Activated CD4-positive, alpha-beta memory T cell treated with anti-CD3 and anti-CD28 coated beads, Interleukin-2, amount 10 ng/mL, durations not matched to agents 7 days and 5 days (primary cell): ENCODE measurements at regions not wholly inside any gene's neighbourhood (a gene's known extent, or its start where the extent isn't known, plus 50 kb on each side); places are given as distances from the start of the nearest gene placed in this dataset.

ENCODE experiments used
- CTCF ChIA-PET: fragments of 350-600 bp; sonication (Branson Sonifier 250); formaldehyde crosslinking; loops from one replicate; lab custom pipeline; 2021; ENCODE audit warnings: antibody characterized with exemption, inconsistent platforms; lab: Charles Lee
- POLR2A ChIA-PET: fragments of 350-600 bp; sonication (Branson Sonifier 250); formaldehyde crosslinking; loops from one replicate; lab custom pipeline; 2021; ENCODE audit warnings: antibody characterized with exemption; lab: Charles Lee
- DNase-seq: peaks from one replicate; pipeline ENCODE4 v3.0.0-alpha.2; 2020
- H3K27ac Mint-ChIP-seq: one replicate; pipeline ENCODE4 v1.8.0; 2021; ENCODE audit warnings: mild to moderate bottlenecking, mixed read lengths
- H3K27me3 Mint-ChIP-seq: one replicate; pipeline ENCODE4 v1.8.0; 2021; ENCODE audit warnings: mixed read lengths
- H3K36me3 Mint-ChIP-seq: one replicate; pipeline ENCODE4 v1.8.0; 2021; ENCODE audit warnings: low read depth, mixed read lengths
- H3K4me1 Mint-ChIP-seq: one replicate; pipeline ENCODE4 v1.8.0; 2021; ENCODE audit warnings: mixed read lengths
- H3K4me3 Mint-ChIP-seq: one replicate; pipeline ENCODE4 v1.8.0; 2021; ENCODE audit warnings: mild to moderate bottlenecking, mixed read lengths
- H3K9me3 Mint-ChIP-seq: one replicate; pipeline ENCODE4 v1.8.0; 2021; ENCODE audit warnings: mixed read lengths

DNA sequence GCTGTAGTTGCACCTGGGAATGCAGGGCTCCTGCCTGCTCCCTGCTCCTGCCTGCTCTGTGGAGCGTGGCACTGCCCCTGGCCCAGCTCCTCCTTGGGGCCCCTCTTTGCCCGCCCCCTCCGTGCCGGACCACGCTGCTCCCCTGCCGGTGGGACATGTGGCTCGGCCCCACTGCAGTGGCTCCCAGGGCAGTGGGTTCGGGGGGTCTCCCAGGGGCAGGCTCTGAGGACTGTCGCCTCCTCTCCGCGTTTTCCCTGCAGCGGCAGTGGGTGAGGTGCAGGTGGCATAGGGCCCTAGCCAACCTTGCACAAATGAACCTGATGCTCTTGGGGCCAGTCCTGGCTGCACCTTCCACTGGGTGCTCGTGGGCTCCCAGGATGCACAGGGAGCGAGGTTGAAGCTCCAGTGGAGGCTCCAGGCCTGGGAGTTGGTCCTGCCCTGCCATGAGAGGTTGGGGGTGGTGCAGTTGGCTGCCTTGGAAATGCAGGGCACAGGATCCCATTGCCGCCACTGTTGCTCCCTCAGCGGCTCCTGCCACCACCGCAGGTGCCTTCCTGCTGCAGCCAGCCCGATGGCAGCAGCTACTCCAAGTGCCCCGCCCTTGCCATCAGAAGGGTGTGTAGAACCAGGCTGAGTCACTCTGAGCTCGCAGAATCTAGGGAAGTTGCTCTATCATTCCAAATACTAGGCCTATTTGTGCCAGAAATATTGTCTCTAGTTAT is 313.1 kb upstream of the SYT4 start:
- H3K27ac Mint-ChIP-seq: no peak overlapping the region
- no peak overlapping the region for H3K4me3 Mint-ChIP-seq
- no peaks in the 10 kb centered on the region for H3K36me3 Mint-ChIP-seq
- H3K9me3 Mint-ChIP-seq: no peaks in the 10 kb centered on the region
- H3K4me1 Mint-ChIP-seq: no peaks in the 10 kb centered on the region
- ChIA-PET POLR2A (no interaction called here), CTCF (interaction anchor here (3.6 kb wide), 1 partner anchor 19 kb away, joined by 14 read pairs; no protein-coding TSS in a partner anchor)
- no peaks in the 10 kb centered on the region for H3K27me3 Mint-ChIP-seq
- no peak for DNase-seq

GRCh38 chr18:43592269-43592668 is 315.0 kb upstream of the SYT4 start:
- Mint-ChIP-seq H3K36me3 (no peaks in the 10 kb centered on the region), H3K4me3 (no peak overlapping the region), H3K27me3 (no peaks in the 10 kb centered on the region), H3K4me1 (no peaks in the 10 kb centered on the region), H3K9me3 (no peaks in the 10 kb centered on the region), H3K27ac (no peak overlapping the region)
- ChIA-PET CTCF (interaction anchor here (3.6 kb wide), 1 partner anchor 21 kb away, joined by 14 read pairs; no protein-coding TSS in a partner anchor), POLR2A (no interaction called here)
- no peak for DNase-seq

GRCh38 chr18:43596105-43596712 is 318.9 kb upstream of the SYT4 start:
- CTCF ChIA-PET: interaction anchor here (1.2 to 1.6 kb wide), 2 partner anchors 10 to 25 kb away, joined by 3 to 5 read pairs; no protein-coding TSS in a partner anchor
- Mint-ChIP-seq H3K4me1 (no peaks in the 10 kb centered on the region), H3K9me3 (no peaks in the 10 kb centered on the region), H3K27ac (no peak overlapping the region), H3K27me3 (no peaks in the 10 kb centered on the region), H3K36me3 (no peaks in the 10 kb centered on the region), H3K4me3 (no peak overlapping the region)
- POLR2A ChIA-PET: no interaction called here
- no peak for DNase-seq

- Mint-ChIP-seq H3K27me3 (no peaks in the 10 kb centered on the region), H3K9me3 (peaks cover 10% of the 10 kb centered on the region), H3K27ac (no peak overlapping the region), H3K36me3 (no peaks in the 10 kb centered on the region), H3K4me3 (no peak overlapping the region), H3K4me1 (no peaks in the 10 kb centered on the region)
- ChIA-PET CTCF (no interaction called here), POLR2A (no interaction called here)
- DNase-seq: no peak
These were observed 324.1 kb upstream of the SYT4 start for GRCh38 chr18:43601432-43601831.

DNA sequence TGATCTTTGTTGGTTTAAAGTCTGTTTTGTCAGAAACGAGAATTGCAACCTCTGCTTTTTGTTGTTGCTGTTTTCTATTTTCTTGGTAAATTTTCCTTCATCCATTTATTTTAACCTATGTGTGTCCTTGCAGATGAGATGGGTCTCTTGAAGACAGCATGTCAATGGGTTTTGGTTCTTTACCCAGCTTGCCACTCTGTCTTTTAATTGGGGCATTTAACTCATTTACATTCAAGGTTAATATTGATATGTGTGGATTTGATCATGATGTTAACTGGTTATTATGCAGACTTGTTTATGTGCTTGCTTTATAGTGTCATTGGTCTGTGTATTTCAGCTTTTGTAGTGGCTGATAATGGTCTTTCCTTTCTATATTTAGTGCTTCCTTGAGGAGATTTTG is 327.9 kb upstream of the SYT4 start:
- Mint-ChIP-seq H3K9me3 (peaks cover 10% of the 10 kb centered on the region), H3K36me3 (no peaks in the 10 kb centered on the region), H3K4me3 (no peak overlapping the region), H3K27ac (no peak overlapping the region), H3K4me1 (no peaks in the 10 kb centered on the region), H3K27me3 (no peaks in the 10 kb centered on the region)
- ChIA-PET CTCF (no interaction called here), POLR2A (no interaction called here)
- no peak for DNase-seq

GRCh38 chr18:43606795-43607194 is 329.5 kb upstream of the SYT4 start:
- Mint-ChIP-seq H3K27me3 (no peaks in the 10 kb centered on the region), H3K4me3 (no peak overlapping the region), H3K9me3 (peaks cover 10% of the 10 kb centered on the region), H3K27ac (no peak overlapping the region), H3K4me1 (no peaks in the 10 kb centered on the region), H3K36me3 (no peaks in the 10 kb centered on the region)
- ChIA-PET POLR2A (no interaction called here), CTCF (no interaction called here)
- no peak for DNase-seq

DNA sequence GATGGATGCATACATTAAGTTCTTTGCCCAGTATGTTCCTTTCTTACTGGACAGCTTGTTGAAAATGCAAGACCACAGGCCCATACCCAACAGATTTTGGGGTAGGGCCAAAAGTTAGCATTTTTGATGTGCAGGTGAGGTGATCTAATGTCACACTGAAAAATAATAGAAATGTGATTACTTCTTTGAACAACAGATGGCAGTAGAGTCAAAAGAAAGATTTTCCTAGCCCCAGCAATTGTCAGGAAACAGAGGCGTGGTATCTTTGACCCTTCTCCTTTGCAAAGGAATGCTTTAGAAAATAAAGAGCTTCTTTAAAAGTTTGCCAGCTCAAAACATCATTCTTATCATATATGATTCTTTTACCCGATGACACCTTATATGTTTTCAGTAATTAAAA is 343.6 kb upstream of the SYT4 start:
- Mint-ChIP-seq H3K27ac (no peak overlapping the region), H3K27me3 (no peaks in the 10 kb centered on the region), H3K4me3 (no peak overlapping the region), H3K36me3 (no peaks in the 10 kb centered on the region), H3K9me3 (no peaks in the 10 kb centered on the region), H3K4me1 (no peaks in the 10 kb centered on the region)
- ChIA-PET CTCF (interaction anchor here (0.8 to 1.6 kb wide), 5 partner anchors 9 to 1764 kb away, joined by 3 to 6 read pairs (median 3); no protein-coding TSS in a partner anchor), POLR2A (no interaction called here)
- no peak for DNase-seq

GRCh38 chr18:43622024-43622423 is 344.7 kb upstream of the SYT4 start:
- ChIA-PET CTCF (interaction anchor here (1.1 to 1.6 kb wide), 2 partner anchors 36 to 1763 kb away, joined by 3 to 6 read pairs; no protein-coding TSS in a partner anchor), POLR2A (no interaction called here)
- H3K4me1 Mint-ChIP-seq: no peaks in the 10 kb centered on the region
- H3K27ac Mint-ChIP-seq: no peak overlapping the region
- no peaks in the 10 kb centered on the region for H3K9me3 Mint-ChIP-seq
- no peak overlapping the region for H3K4me3 Mint-ChIP-seq
- DNase-seq: no peak
- no peaks in the 10 kb centered on the region for H3K36me3 Mint-ChIP-seq
- H3K27me3 Mint-ChIP-seq: no peaks in the 10 kb centered on the region

DNA sequence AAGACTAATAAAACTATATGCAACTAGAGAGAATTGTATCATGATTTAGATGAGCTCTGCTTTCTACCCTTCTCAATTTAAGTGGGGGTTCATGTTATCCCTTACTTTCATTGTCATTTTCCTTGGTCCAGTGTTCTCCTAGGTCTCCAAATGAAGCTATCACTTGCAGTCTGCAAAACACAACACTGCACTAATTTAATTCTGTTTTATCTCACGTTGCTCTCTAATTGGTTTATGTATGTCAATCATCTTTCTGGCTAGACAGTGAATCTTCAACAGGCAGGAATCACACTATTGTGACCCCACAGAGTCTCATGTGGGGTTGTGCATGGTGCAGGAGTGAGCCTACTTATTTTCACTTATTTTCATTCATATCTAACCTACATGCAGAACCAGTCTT is 348.3 kb upstream of the SYT4 start:
- no peaks in the 10 kb centered on the region for H3K36me3 Mint-ChIP-seq
- POLR2A ChIA-PET: no interaction called here
- H3K4me1 Mint-ChIP-seq: no peaks in the 10 kb centered on the region
- no peaks in the 10 kb centered on the region for H3K27me3 Mint-ChIP-seq
- H3K4me3 Mint-ChIP-seq: no peak overlapping the region
- CTCF ChIA-PET: no interaction called here
- H3K9me3 Mint-ChIP-seq: no peaks in the 10 kb centered on the region
- no peak for DNase-seq
- no peak overlapping the region for H3K27ac Mint-ChIP-seq

DNA sequence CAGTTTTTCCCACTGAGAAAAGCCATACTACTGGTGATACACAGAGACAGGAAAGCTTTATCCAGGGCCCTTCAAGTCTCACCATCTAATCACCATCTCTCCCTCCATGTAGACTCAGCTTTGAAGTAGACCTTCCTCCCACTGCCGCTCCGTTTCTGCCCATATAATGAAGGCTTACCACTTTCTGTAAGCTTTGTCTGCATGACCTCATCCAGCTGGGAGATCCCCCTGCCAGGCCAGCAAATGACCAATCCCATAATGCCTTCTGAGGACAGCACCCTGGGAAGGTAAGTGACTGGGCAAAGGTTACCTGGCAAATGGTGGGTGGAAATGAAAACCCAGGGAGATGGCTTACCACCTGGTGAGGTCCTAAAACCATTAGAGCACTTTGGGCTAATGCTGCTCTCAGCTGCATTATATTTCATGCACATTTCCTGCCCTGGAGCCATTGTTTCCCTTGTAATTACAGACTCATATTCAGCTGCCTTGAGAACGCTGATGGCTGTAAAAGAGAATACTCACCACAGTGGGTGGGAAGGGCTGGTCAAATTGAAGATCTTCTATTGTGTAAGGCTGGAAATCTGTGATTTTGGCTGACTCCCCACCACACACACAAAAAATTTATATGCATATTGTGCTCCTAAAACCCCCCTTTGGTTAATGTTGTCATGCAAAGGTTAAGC is 350.7 kb upstream of the SYT4 start:
- no peak overlapping the region for H3K4me3 Mint-ChIP-seq
- no peaks in the 10 kb centered on the region for H3K36me3 Mint-ChIP-seq
- no peaks in the 10 kb centered on the region for H3K4me1 Mint-ChIP-seq
- no peak for DNase-seq
- ChIA-PET CTCF (no interaction called here), POLR2A (no interaction called here)
- H3K9me3 Mint-ChIP-seq: no peaks in the 10 kb centered on the region
- H3K27me3 Mint-ChIP-seq: no peaks in the 10 kb centered on the region
- H3K27ac Mint-ChIP-seq: no peak overlapping the region

GRCh38 chr18:43634994-43635393 is 357.7 kb upstream of the SYT4 start:
- Mint-ChIP-seq H3K9me3 (no peaks in the 10 kb centered on the region), H3K36me3 (no peaks in the 10 kb centered on the region), H3K4me3 (no peak overlapping the region), H3K27me3 (no peaks in the 10 kb centered on the region), H3K4me1 (no peaks in the 10 kb centered on the region), H3K27ac (no peak overlapping the region)
- POLR2A ChIA-PET: no interaction called here
- DNase-seq: no peak
- CTCF ChIA-PET: no interaction called here

DNA sequence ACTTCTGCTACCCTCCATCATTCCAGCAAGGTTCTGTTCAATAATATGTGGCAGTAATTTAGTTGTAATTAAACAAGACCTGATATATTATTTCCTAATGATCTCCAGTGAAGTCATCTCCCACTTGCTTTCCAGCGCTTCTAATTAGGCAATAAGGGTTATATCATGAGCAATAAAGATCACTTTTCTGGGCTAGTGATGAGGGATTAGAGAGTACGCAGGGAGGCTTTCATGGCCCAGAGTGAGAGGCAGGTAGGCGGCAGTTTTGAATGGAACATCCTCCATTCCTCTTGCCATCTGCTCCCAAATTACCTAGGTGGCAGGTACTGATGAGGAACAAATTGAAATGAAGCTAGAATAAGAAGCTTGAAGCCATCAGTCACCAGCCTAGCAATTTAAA is 358.1 kb upstream of the SYT4 start:
- no peak for DNase-seq
- Mint-ChIP-seq H3K36me3 (no peaks in the 10 kb centered on the region), H3K27me3 (no peaks in the 10 kb centered on the region), H3K4me3 (no peak overlapping the region), H3K9me3 (no peaks in the 10 kb centered on the region), H3K4me1 (no peaks in the 10 kb centered on the region), H3K27ac (no peak overlapping the region)
- ChIA-PET POLR2A (no interaction called here), CTCF (no interaction called here)

- Mint-ChIP-seq H3K36me3 (no peaks in the 10 kb centered on the region), H3K4me3 (no peak overlapping the region), H3K27me3 (no peaks in the 10 kb centered on the region), H3K4me1 (no peaks in the 10 kb centered on the region), H3K27ac (no peak overlapping the region), H3K9me3 (peaks cover 2% of the 10 kb centered on the region)
- CTCF ChIA-PET: no interaction called here
- POLR2A ChIA-PET: no interaction called here
- DNase-seq: no peak
These were observed 365.5 kb upstream of the SYT4 start for GRCh38 chr18:43642727-43643330.
